ENCODE measurements at regions not wholly inside any gene's neighbourhood (a gene's known extent, or its start where the extent isn't known, plus 50 kb on each side); places are given as distances from the start of the nearest gene placed in this dataset.
"Not testable (repeated sequence)": the region's sequence is repeated elsewhere in the genome, so short reads cannot be mapped to it uniquely, and the experiment has no call there.

GRCh38 chr2:176851889-176852483, 360.6 kb upstream of the HNRNPA3 start:
- DNase-seq (ENCODE audit: low read depth): no peak

- DNase-seq (ENCODE audit: low read depth): no peak
Observed at GRCh38 chr2:176852667-176853066, 359.9 kb upstream of the HNRNPA3 start.

GRCh38 chr2:176854062-176854461, 358.5 kb upstream of the HNRNPA3 start:
- DNase-seq (ENCODE audit: low read depth): no peak

GRCh38 chr2:176854878-176855277, 357.7 kb upstream of the HNRNPA3 start:
- no peak for DNase-seq (ENCODE audit: low read depth)

GRCh38 chr2:176856683-176857082, 355.9 kb upstream of the HNRNPA3 start:
- no peak for DNase-seq (ENCODE audit: low read depth)

- DNase-seq (ENCODE audit: low read depth): no peak
Observed at GRCh38 chr2:176865336-176865735, 347.3 kb upstream of the HNRNPA3 start.

GRCh38 chr2:176872406-176872805, 340.2 kb upstream of the HNRNPA3 start:
- DNase-seq (ENCODE audit: low read depth): no peak

GRCh38 chr2:176873403-176873802, 339.2 kb upstream of the HNRNPA3 start:
- no peak for DNase-seq (ENCODE audit: low read depth)

GRCh38 chr2:176876493-176877103, 336.0 kb upstream of the HNRNPA3 start:
- DNase-seq (ENCODE audit: low read depth): no peak

GRCh38 chr2:176879426-176879995, 333.1 kb upstream of the HNRNPA3 start:
- no peak for DNase-seq (ENCODE audit: low read depth)

- not testable (repeated sequence) for DNase-seq (ENCODE audit: low read depth)
Observed at GRCh38 chr2:176882045-176882444, 330.5 kb upstream of the HNRNPA3 start.

GRCh38 chr2:176885001-176885643, 327.5 kb upstream of the HNRNPA3 start:
- DNase-seq (ENCODE audit: low read depth): no peak

- DNase-seq (ENCODE audit: low read depth): no peak
Observed at GRCh38 chr2:176885661-176886060, 326.9 kb upstream of the HNRNPA3 start.

GRCh38 chr2:176891105-176891504, 321.5 kb upstream of the HNRNPA3 start:
- DNase-seq (ENCODE audit: low read depth): no peak

GRCh38 chr2:176891857-176892256, 320.7 kb upstream of the HNRNPA3 start:
- no peak for DNase-seq (ENCODE audit: low read depth)

- no peak for DNase-seq (ENCODE audit: low read depth)
Observed at GRCh38 chr2:176892676-176893226, 319.8 kb upstream of the HNRNPA3 start.

GRCh38 chr2:176895158-176895557, 317.4 kb upstream of the HNRNPA3 start:
- no peak for DNase-seq (ENCODE audit: low read depth)

- DNase-seq (ENCODE audit: low read depth): no peak
Observed at GRCh38 chr2:176902454-176902853, 310.1 kb upstream of the HNRNPA3 start.

- DNase-seq (ENCODE audit: low read depth): not testable (repeated sequence)
Observed at GRCh38 chr2:176904053-176904452, 308.5 kb upstream of the HNRNPA3 start.

GRCh38 chr2:176907341-176907740, 305.3 kb upstream of the HNRNPA3 start:
- DNase-seq (ENCODE audit: low read depth): no peak

- DNase-seq (ENCODE audit: low read depth): no peak
Observed at GRCh38 chr2:176910828-176911227, 301.8 kb upstream of the HNRNPA3 start.

- no peak for DNase-seq (ENCODE audit: low read depth)
Observed at GRCh38 chr2:176913955-176914354, 298.6 kb upstream of the HNRNPA3 start.

- no peak for DNase-seq (ENCODE audit: low read depth)
Observed at GRCh38 chr2:176914371-176914770, 298.2 kb upstream of the HNRNPA3 start.

Data from stimulated activated CD8-positive, alpha-beta memory T cell treated with anti-CD3 and anti-CD28 coated beads, Interleukin-7, amount 100 ng/mL, for 24 hours (primary cell).